Mammary epithelial cell (primary cell): ENCODE measurements at regions not wholly inside any gene's neighbourhood (a gene's known extent, or its start where the extent isn't known, plus 50 kb on each side); places are given as distances from the start of the nearest gene placed in this dataset.

ENCODE experiments used
- CTCF ChIP-seq, 2 donors: IDR thresholded peaks in 1 of 2; conservative IDR thresholded peaks in 1 of 2; 2 replicates each; pipeline ENCODE4 v1.5.1; 2011 to 2012; ENCODE audit warnings: inconsistent platforms in 2 of 2, low read length in 2 of 2, mild to moderate bottlenecking in 2 of 2, control low read depth in 1 of 2, low read depth in 1 of 2; ENCODE audit not compliant: insufficient read depth in 1 of 2; ENCODE audit errors: extremely low read depth in 1 of 2
- EZH2 ChIP-seq: IDR thresholded peaks from 2 replicates; pipeline ENCODE4 v1.6.1; 2012; ENCODE audit warnings: low read length, inconsistent platforms, borderline replicate concordance

GRCh38 chr12:42695490-42695995 is 106.0 kb upstream of the PRICKLE1 start:
- TF ChIP-seq CTCF (conservative IDR thresholded peaks at IDR 0.05 in 1 of 2, IDR thresholded peaks at IDR 0.05 in 1 of 2; ENCODE audit: extremely low read depth in 1 of 2, insufficient read depth in 1 of 2, low read depth in 1 of 2, low read length in 2 of 2) (no peak), EZH2 (no peak)
